Mesenchymal stem cell (in vitro differentiated cells and primary cell): ENCODE measurements at regions not wholly inside any gene's neighbourhood (a gene's known extent, or its start where the extent isn't known, plus 50 kb on each side); places are given as distances from the start of the nearest gene placed in this dataset.

Experiments used
- DNase-seq: peaks from one replicate; pipeline ENCODE4 v3.0.0-alpha.2; 2013
- H2AFZ ChIP-seq: one replicate; pipeline ENCODE4 v1.6.1; 2013; ENCODE audit warnings: low read depth, mild to moderate bottlenecking, control low read depth, inconsistent platforms, low read length, moderate library complexity
- H2AK5ac ChIP-seq: 2 replicates; pipeline ENCODE4 v1.6.1; 2013; ENCODE audit warnings: low read length, moderate library complexity, mild to moderate bottlenecking, inconsistent platforms; ENCODE audit not compliant: severe bottlenecking
- H2BK120ac ChIP-seq: one replicate; pipeline ENCODE4 v1.6.1; 2013; ENCODE audit warnings: low read depth, mild to moderate bottlenecking, inconsistent platforms, low read length, moderate library complexity
- H2BK12ac ChIP-seq, 2 experiments: one replicate each; pipeline ENCODE4 v1.6.1; 2013; ENCODE audit warnings: inconsistent platforms in 2 of 2, low read length in 2 of 2, mild to moderate bottlenecking in 2 of 2, moderate library complexity in 2 of 2, control low read depth in 1 of 2
- H2BK15ac ChIP-seq: one replicate; pipeline ENCODE4 v1.6.1; 2013; ENCODE audit warnings: mild to moderate bottlenecking, low read depth, inconsistent platforms; ENCODE audit not compliant: poor library complexity, severe bottlenecking
- H2BK5ac ChIP-seq: 2 replicates; pipeline ENCODE4 v1.6.1; 2013; ENCODE audit warnings: low read depth, mild to moderate bottlenecking, low read length, control low read depth, inconsistent platforms; ENCODE audit not compliant: poor library complexity, severe bottlenecking
- H3K14ac ChIP-seq, 2 experiments: one replicate each; pipeline ENCODE4 v1.6.1; 2013; ENCODE audit warnings: inconsistent platforms in 2 of 2, low read length in 2 of 2, control low read depth in 1 of 2, mild to moderate bottlenecking in 1 of 2, moderate library complexity in 1 of 2
- H3K18ac ChIP-seq, 2 experiments: one replicate each; pipeline ENCODE4 v1.6.1; 2013; ENCODE audit warnings: inconsistent platforms in 2 of 2, low read length in 2 of 2, control low read depth in 1 of 2, low read depth in 1 of 2, mild to moderate bottlenecking in 1 of 2
- H3K23ac ChIP-seq, 2 experiments: one replicate each; pipeline ENCODE4 v1.6.1; 2013; ENCODE audit warnings: inconsistent platforms in 2 of 2, low read length in 2 of 2, mild to moderate bottlenecking in 2 of 2, moderate library complexity in 2 of 2, control low read depth in 1 of 2
- H3K27ac ChIP-seq: 2 replicates; pipeline ENCODE4 v1.5.1; 2013; ENCODE audit warnings: mild to moderate bottlenecking, moderate library complexity, low read length, control low read depth, inconsistent platforms; ENCODE audit not compliant: poor library complexity, severe bottlenecking
- H3K27me3 ChIP-seq, 2 experiments: 2 replicates each; pipeline versions ENCODE4 v1.6.1 to v1.7.0; 2013; ENCODE audit warnings: low read length in 2 of 2, mild to moderate bottlenecking in 2 of 2, moderate library complexity in 2 of 2, control low read depth in 1 of 2, inconsistent platforms in 1 of 2; ENCODE audit not compliant: control insufficient read depth in 1 of 2, insufficient read depth in 1 of 2
- H3K36me3 ChIP-seq, 2 experiments: 2 replicates each; pipeline versions ENCODE4 v1.6.1 to v1.7.0; 2013; ENCODE audit warnings: low read length in 2 of 2, control low read depth in 1 of 2, inconsistent platforms in 1 of 2, low read depth in 1 of 2, mild to moderate bottlenecking in 1 of 2; ENCODE audit not compliant: insufficient read depth in 2 of 2, control insufficient read depth in 1 of 2
- H3K4ac ChIP-seq, 2 experiments: one replicate each; pipeline ENCODE4 v1.6.1; 2013; ENCODE audit warnings: inconsistent platforms in 2 of 2, low read length in 2 of 2, mild to moderate bottlenecking in 2 of 2, moderate library complexity in 2 of 2, control low read depth in 1 of 2, low read depth in 1 of 2
- H3K4me1 ChIP-seq: 2 replicates; pipeline ENCODE4 v1.6.1; 2013; ENCODE audit warnings: low read depth, low read length, control low read depth; ENCODE audit not compliant: control insufficient read depth, insufficient read depth
- H3K4me2 ChIP-seq: 2 replicates; pipeline ENCODE4 v1.6.1; 2013; ENCODE audit warnings: low read length, mild to moderate bottlenecking, inconsistent platforms; ENCODE audit not compliant: poor library complexity, severe bottlenecking
- H3K4me3 ChIP-seq, 2 experiments: 2 replicates each; pipeline versions ENCODE4 v1.5.1 to v1.7.0; 2013; ENCODE audit warnings: low read length in 2 of 2, mild to moderate bottlenecking in 2 of 2, control low read depth in 1 of 2, low read depth in 1 of 2; ENCODE audit not compliant: insufficient read depth in 1 of 2
- H3K79me1 ChIP-seq: replicated peaks from 2 replicates; pipeline ENCODE4 v1.6.1; 2013; ENCODE audit warnings: mild to moderate bottlenecking, control low read depth, low read length, inconsistent platforms; ENCODE audit not compliant: poor library complexity, severe bottlenecking
- H3K9ac ChIP-seq: 2 replicates; pipeline ENCODE4 v1.7.0; 2013; ENCODE audit warnings: mild to moderate bottlenecking, low read length, moderate library complexity
- H3K9me3 ChIP-seq: 2 replicates; pipeline ENCODE4 v1.7.0; 2013; ENCODE audit warnings: mild to moderate bottlenecking, low read length; ENCODE audit not compliant: control insufficient read depth
- H4K8ac ChIP-seq: one replicate; pipeline ENCODE4 v1.6.1; 2013; ENCODE audit warnings: inconsistent platforms, mild to moderate bottlenecking, low read length, moderate library complexity
- H4K91ac ChIP-seq: one replicate; pipeline ENCODE4 v1.6.1; 2013; ENCODE audit warnings: mild to moderate bottlenecking, low read length, inconsistent platforms
- WGBS: methylation state at CpG from one replicate; pipeline ENCODE4 v1.1.7; 2013; ENCODE audit warnings: mixed read lengths; 5-methylcytosine and 5-hydroxymethylcytosine counted together

- Histone ChIP-seq H3K14ac (peak overlapping the region in 1 of 2 experiments; percentile 65), H3K9ac (no peak overlapping the region), H2AFZ (no peak overlapping the region), H2BK12ac (peak overlapping the region in 1 of 2 experiments; percentile 63), H3K27ac (no peak overlapping the region), H2BK120ac (no peak overlapping the region), H3K4me1 (no peaks in the 10 kb centered on the region), H3K36me3 (no peaks in the 10 kb centered on the region), H2BK5ac (no peak overlapping the region), H3K4ac (no peak overlapping the region), H2BK15ac (no peak overlapping the region), H3K4me3 (no peak overlapping the region), H2AK5ac (no peak overlapping the region), H4K91ac (no peak overlapping the region), H3K4me2 (no peak overlapping the region), H3K79me1 (no peaks in the 10 kb centered on the region), H4K8ac (no peak overlapping the region), H3K18ac (peak overlapping the region in 1 of 2 experiments; percentile 9), H3K23ac (no peak overlapping the region), H3K27me3 (no peaks in the 10 kb centered on the region), H3K9me3 (no peaks in the 10 kb centered on the region)
- DNase-seq, result no peak
- 95% methylated on average over 4 of the region's 4 CpGs for WGBS
Observed at GRCh38 chr5:33235824-33236223, 204.9 kb upstream of the TARS1 start.

- H2AK5ac ChIP-seq, result no peak overlapping the region
- H3K79me1 ChIP-seq, result no peaks in the 10 kb centered on the region
- H3K9ac ChIP-seq, result no peak overlapping the region
- no peaks in the 10 kb centered on the region for H3K36me3 ChIP-seq
- H3K27me3 ChIP-seq, result no peaks in the 10 kb centered on the region
- H3K4ac ChIP-seq, result no peak overlapping the region
- no peak overlapping the region for H3K4me2 ChIP-seq
- DNase-seq, result no peak
- H3K18ac ChIP-seq, result no peak overlapping the region
- H3K23ac ChIP-seq, result no peak overlapping the region
- no peak overlapping the region for H3K4me3 ChIP-seq
- no peak overlapping the region for H2BK120ac ChIP-seq
- H4K91ac ChIP-seq, result no peak overlapping the region
- H3K4me1 ChIP-seq, result no peaks in the 10 kb centered on the region
- no peaks in the 10 kb centered on the region for H3K9me3 ChIP-seq
- no peak overlapping the region for H2AFZ ChIP-seq
- no peak overlapping the region for H2BK5ac ChIP-seq
- H2BK12ac ChIP-seq, result no peak overlapping the region
- H3K27ac ChIP-seq, result no peak overlapping the region
- no peak overlapping the region for H4K8ac ChIP-seq
- H3K14ac ChIP-seq, result no peak overlapping the region
- H2BK15ac ChIP-seq, result no peak overlapping the region
Observed at GRCh38 chr5:33237471-33237870, 203.3 kb upstream of the TARS1 start.

- Histone ChIP-seq H3K4me1 (no peaks in the 10 kb centered on the region), H3K9ac (no peak overlapping the region), H2BK120ac (no peak overlapping the region), H3K4ac (no peak overlapping the region), H4K91ac (no peak overlapping the region), H2BK15ac (no peak overlapping the region), H3K36me3 (no peaks in the 10 kb centered on the region), H3K79me1 (no peaks in the 10 kb centered on the region), H2AFZ (no peak overlapping the region), H3K18ac (no peak overlapping the region), H3K9me3 (no peaks in the 10 kb centered on the region), H3K27me3 (no peaks in the 10 kb centered on the region), H2BK5ac (no peak overlapping the region), H3K27ac (no peak overlapping the region), H3K14ac (no peak overlapping the region), H3K4me3 (no peak overlapping the region), H4K8ac (no peak overlapping the region), H3K23ac (no peak overlapping the region), H2AK5ac (no peak overlapping the region), H2BK12ac (no peak overlapping the region), H3K4me2 (no peak overlapping the region)
- 82% methylated on average over 3 of the region's 3 CpGs for WGBS
- DNase-seq, result no peak
Observed at GRCh38 chr5:33238826-33239695, 201.7 kb upstream of the TARS1 start.

- WGBS, result 95% methylated on average over 6 of the region's 6 CpGs
Observed at GRCh38 chr5:33240558-33240957, 200.2 kb upstream of the TARS1 start.

More at GRCh38 chr5:33240558-33240957, 200.2 kb upstream of the TARS1 start:
- no peak overlapping the region for H3K4me3 ChIP-seq
- no peak overlapping the region for H2BK15ac ChIP-seq
- H3K14ac ChIP-seq, result no peak overlapping the region
- H2BK5ac ChIP-seq, result no peak overlapping the region
- no peaks in the 10 kb centered on the region for H3K36me3 ChIP-seq
- no peak overlapping the region for H2BK120ac ChIP-seq
- H3K4ac ChIP-seq, result no peak overlapping the region
- H3K18ac ChIP-seq, result no peak overlapping the region
- no peaks in the 10 kb centered on the region for H3K4me1 ChIP-seq
- H3K9ac ChIP-seq, result no peak overlapping the region
- no peak overlapping the region for H2AFZ ChIP-seq
- no peaks in the 10 kb centered on the region for H3K79me1 ChIP-seq
- no peak overlapping the region for H4K8ac ChIP-seq
- no peaks in the 10 kb centered on the region for H3K27me3 ChIP-seq
- H3K27ac ChIP-seq, result no peak overlapping the region
- H2BK12ac ChIP-seq, result no peak overlapping the region
- no peak overlapping the region for H4K91ac ChIP-seq
- no peaks in the 10 kb centered on the region for H3K9me3 ChIP-seq
- no peak overlapping the region for H3K4me2 ChIP-seq
- H3K23ac ChIP-seq, result no peak overlapping the region
- no peak overlapping the region for H2AK5ac ChIP-seq
- DNase-seq, result no peak
